Body of pancreas (tissue), 4 donors: ENCODE measurements at regions not wholly inside any gene's neighbourhood (a gene's known extent, or its start where the extent isn't known, plus 50 kb on each side); places are given as distances from the start of the nearest gene placed in this dataset.
"Not testable (repeated sequence)": the region's sequence is repeated elsewhere in the genome, so short reads cannot be mapped to it uniquely, and the experiment has no call there.

ENCODE experiments used
- CTCF ChIP-seq, 7 experiments: fragments of 450-650 bp in 4 of 7; fragments of 200-600 bp in 3 of 7; sonication (generic) in 3 of 7; IDR thresholded peaks; one replicate each; pipeline ENCODE4 v1.5.1; 2016 to 2019; ENCODE audit warnings: antibody characterized with exemption in 7 of 7
- POLR2A ChIP-seq, 3 donors: fragments of 450-650 bp; IDR thresholded peaks; one replicate each; pipeline ENCODE4 v1.6.1; 2016; ENCODE audit warnings: antibody characterized with exemption in 3 of 3, mild to moderate bottlenecking in 2 of 3

DNA sequence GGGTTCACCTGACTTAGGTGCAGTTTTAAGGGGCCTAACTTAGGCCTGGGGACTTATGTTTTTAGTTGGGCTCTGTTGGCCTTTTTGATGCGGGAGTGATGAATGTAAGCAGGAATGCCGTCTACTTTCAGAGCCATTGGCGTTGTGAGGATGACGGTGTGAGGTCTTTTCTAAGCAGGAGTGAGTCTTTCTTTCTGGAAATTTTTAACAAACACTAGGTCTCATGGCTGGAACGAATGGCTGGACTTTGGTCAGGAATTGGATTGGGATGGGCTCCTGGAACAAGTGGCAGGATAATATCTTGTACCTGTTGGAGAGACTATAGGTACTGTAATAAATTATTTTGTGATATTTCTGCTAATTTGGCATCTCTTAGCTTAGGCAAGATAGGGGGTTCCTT, 163.9 kb upstream of the CCZ1B start:
- TF ChIP-seq CTCF, POLR2A (IDR thresholded peaks at IDR 0.05): not testable (repeated sequence)
